Neuronal stem cell (in vitro differentiated cells): ENCODE measurements at regions not wholly inside any gene's neighbourhood (a gene's known extent, or its start where the extent isn't known, plus 50 kb on each side); places are given as distances from the start of the nearest gene placed in this dataset.
A peak's percentile ranks its signal among the peaks of the same experiment; 100 is the strongest.
"Not testable (repeated sequence)": the region's sequence is repeated elsewhere in the genome, so short reads cannot be mapped to it uniquely, and the experiment has no call there.

Experiments used
- DNase-seq: peaks from one replicate; pipeline ENCODE4 v3.0.0-alpha.2; 2013; ENCODE audit warnings: low spot score
- H2AFZ ChIP-seq: one replicate; pipeline ENCODE4 v1.6.1; 2013; ENCODE audit warnings: mild to moderate bottlenecking, low read length, inconsistent platforms
- H2AK5ac ChIP-seq: 2 replicates; pipeline ENCODE4 v1.6.1; 2013; ENCODE audit warnings: low read depth, mild to moderate bottlenecking, inconsistent platforms, low read length, moderate library complexity, mixed read lengths
- H2BK120ac ChIP-seq: 2 replicates; pipeline ENCODE4 v1.6.1; 2013; ENCODE audit warnings: low read depth, mild to moderate bottlenecking, inconsistent platforms, low read length, moderate library complexity, mixed read lengths
- H2BK12ac ChIP-seq: one replicate; pipeline ENCODE4 v1.6.1; 2013; ENCODE audit warnings: low read length, inconsistent platforms
- H2BK15ac ChIP-seq: 2 replicates; pipeline ENCODE4 v1.6.1; 2013; ENCODE audit warnings: mild to moderate bottlenecking, low read length, inconsistent platforms, mixed read lengths
- H2BK5ac ChIP-seq: one replicate; pipeline ENCODE4 v1.6.1; 2013; ENCODE audit warnings: inconsistent platforms, mild to moderate bottlenecking, low read length, moderate library complexity
- H3K14ac ChIP-seq: one replicate; pipeline ENCODE4 v1.6.1; 2013; ENCODE audit warnings: low read length, inconsistent platforms
- H3K18ac ChIP-seq: 2 replicates; pipeline ENCODE4 v1.6.1; 2013; ENCODE audit warnings: low read length, inconsistent platforms
- H3K23ac ChIP-seq: 2 replicates; pipeline ENCODE4 v1.6.1; 2013; ENCODE audit warnings: low read depth, mild to moderate bottlenecking, mixed read lengths, low read length, inconsistent platforms; ENCODE audit not compliant: poor library complexity
- H3K27ac ChIP-seq: replicated peaks from 3 replicates; pipeline ENCODE4 v1.5.1; 2013; ENCODE audit warnings: low read length, inconsistent platforms
- H3K27me3 ChIP-seq, 3 experiments: 2 replicates each; pipeline ENCODE4 v1.6.1; 2013; ENCODE audit warnings: low read length in 3 of 3, mild to moderate bottlenecking in 2 of 3, inconsistent platforms in 1 of 3, low read depth in 1 of 3, mixed read lengths in 1 of 3, moderate library complexity in 1 of 3; ENCODE audit not compliant: control insufficient read depth in 3 of 3, insufficient read depth in 3 of 3
- H3K36me3 ChIP-seq, 2 donors: replicated peaks in 1 of 2; 2 replicates each; pipeline ENCODE4 v1.6.1; 2013; ENCODE audit warnings: low read length in 2 of 2; ENCODE audit not compliant: control insufficient read depth in 2 of 2, insufficient read depth in 2 of 2
- H3K4ac ChIP-seq: 2 replicates; pipeline ENCODE4 v1.6.1; 2013; ENCODE audit warnings: inconsistent platforms, mild to moderate bottlenecking, low read length, moderate library complexity
- H3K4me1 ChIP-seq, 2 donors: 1 replicate in 1 of 2; 2 replicates in 1 of 2; pipeline ENCODE4 v1.6.1; 2013; ENCODE audit warnings: low read length in 2 of 2, low read depth in 1 of 2; ENCODE audit not compliant: control insufficient read depth in 2 of 2, insufficient read depth in 1 of 2
- H3K4me2 ChIP-seq: one replicate; pipeline ENCODE4 v1.6.1; 2013; ENCODE audit warnings: mild to moderate bottlenecking, low read length, inconsistent platforms; ENCODE audit not compliant: insufficient read depth, poor library complexity, severe bottlenecking
- H3K4me3 ChIP-seq, 2 donors: 2 replicates each; pipeline ENCODE4 v1.5.1; 2013; ENCODE audit warnings: low read length in 2 of 2, mild to moderate bottlenecking in 2 of 2, inconsistent platforms in 1 of 2, moderate library complexity in 1 of 2
- H3K79me1 ChIP-seq: one replicate; pipeline ENCODE4 v1.6.1; 2013; ENCODE audit warnings: low read depth, mild to moderate bottlenecking, inconsistent platforms, low read length, moderate library complexity
- H3K9ac ChIP-seq: one replicate; pipeline ENCODE4 v1.6.1; 2013; ENCODE audit warnings: mild to moderate bottlenecking, low read depth, low read length, inconsistent platforms; ENCODE audit not compliant: poor library complexity
- H3K9me3 ChIP-seq, 2 donors: replicated peaks in 1 of 2; 2 replicates each; pipeline versions ENCODE3 to v1.6.1; 2013; ENCODE audit warnings: low read length in 2 of 2, mild to moderate bottlenecking in 2 of 2, inconsistent platforms in 1 of 2, low read depth in 1 of 2, mixed read lengths in 1 of 2, moderate library complexity in 1 of 2; ENCODE audit not compliant: control insufficient read depth in 2 of 2, insufficient read depth in 1 of 2
- H4K8ac ChIP-seq: one replicate; pipeline ENCODE4 v1.6.1; 2013; ENCODE audit warnings: low read depth, mild to moderate bottlenecking, inconsistent platforms, low read length, moderate library complexity
- H4K91ac ChIP-seq: one replicate; pipeline ENCODE4 v1.6.1; 2013; ENCODE audit warnings: low read length, low read depth, mild to moderate bottlenecking, inconsistent platforms; ENCODE audit not compliant: poor library complexity
- WGBS, 2 donors: extraction: QIAGEN DNeasy Blood & Tissue Kit; methylation state at CpG; one replicate each; pipeline ENCODE4 v1.1.7; 2013; ENCODE audit warnings: missing lambda C conversion rate in 2 of 2, mixed read lengths in 1 of 2; ENCODE audit not compliant: insufficient read length in 2 of 2, insufficient replicate concordance in 1 of 2; ENCODE audit errors: extremely low coverage in 2 of 2; 5-methylcytosine and 5-hydroxymethylcytosine counted together

GRCh38 chr1:30100524-30100862 lies 622.9 kb downstream of the MATN1 start:
- Histone ChIP-seq H3K4me2 (no peak overlapping the region), H2AFZ (no peak overlapping the region), H3K27ac (no peak overlapping the region), H3K27me3 (no peaks in the 10 kb centered on the region), H3K9ac (no peak overlapping the region), H2BK12ac (no peak overlapping the region), H3K36me3 (no peaks in the 10 kb centered on the region), H3K79me1 (no peaks in the 10 kb centered on the region), H3K4me1 (no peaks in the 10 kb centered on the region), H3K4ac (no peak overlapping the region), H2BK5ac (no peak overlapping the region), H2BK120ac (no peak overlapping the region), H3K14ac (no peak overlapping the region), H4K8ac (no peak overlapping the region), H3K18ac (peak overlapping the region; percentile 59), H3K9me3 (no peaks in the 10 kb centered on the region), H4K91ac (no peak overlapping the region), H2AK5ac (peak overlapping the region; percentile 27), H2BK15ac (peak overlapping the region; percentile 64), H3K4me3 (no peak overlapping the region), H3K23ac (no peak overlapping the region)
- WGBS, 2 donors = no CpG with 5 or more reads among the region's 4 CpGs
- DNase-seq = no peak

GRCh38 chr1:30099587-30100523 lies 623.5 kb downstream of the MATN1 start:
- Histone ChIP-seq H3K4me2 (no peak overlapping the region), H2AFZ (no peak overlapping the region), H2BK15ac (peak overlapping the region; percentile 64), H3K18ac (peak overlapping the region; percentile 37), H3K14ac (no peak overlapping the region), H3K9me3 (no peaks in the 10 kb centered on the region), H3K79me1 (no peaks in the 10 kb centered on the region), H2BK5ac (no peak overlapping the region), H2AK5ac (peak overlapping the region; percentile 27), H3K23ac (no peak overlapping the region), H4K8ac (no peak overlapping the region), H3K27ac (no peak overlapping the region), H3K4me1 (no peaks in the 10 kb centered on the region), H3K27me3 (no peaks in the 10 kb centered on the region), H2BK120ac (no peak overlapping the region), H3K4me3 (no peak overlapping the region), H3K9ac (no peak overlapping the region), H2BK12ac (no peak overlapping the region), H4K91ac (no peak overlapping the region), H3K36me3 (no peaks in the 10 kb centered on the region), H3K4ac (no peak overlapping the region)
- no CpG with 5 or more reads among the region's 24 CpGs for WGBS, 2 donors
- DNase-seq = no peak

GRCh38 chr1:30097851-30098250 lies 625.5 kb downstream of the MATN1 start:
- H3K23ac ChIP-seq, H3K4me1 ChIP-seq, H3K14ac ChIP-seq, H2BK5ac ChIP-seq, H3K9ac ChIP-seq, H3K4me2 ChIP-seq, H3K18ac ChIP-seq, H3K9me3 ChIP-seq, H2BK12ac ChIP-seq, H3K4ac ChIP-seq, H3K36me3 ChIP-seq, H4K8ac ChIP-seq, H4K91ac ChIP-seq, H2AFZ ChIP-seq, H3K27ac ChIP-seq, H2BK15ac ChIP-seq, DNase-seq, H3K79me1 ChIP-seq, H3K27me3 ChIP-seq, H2BK120ac ChIP-seq, H2AK5ac ChIP-seq: not testable (repeated sequence)
- WGBS, 2 donors = no CpG with 5 or more reads among the region's 3 CpGs
- peak overlapping the region in 1 of 2 donors; percentile 52 for H3K4me3 ChIP-seq

GRCh38 chr1:30095451-30096025 lies 627.8 kb downstream of the MATN1 start:
- H3K4me1 ChIP-seq = no peaks in the 10 kb centered on the region
- no peak overlapping the region for H3K9ac ChIP-seq
- H3K14ac ChIP-seq = no peak overlapping the region
- H3K79me1 ChIP-seq = no peaks in the 10 kb centered on the region
- no peak overlapping the region for H4K91ac ChIP-seq
- no peak overlapping the region for H2AFZ ChIP-seq
- no peak overlapping the region for H3K27ac ChIP-seq
- no peak overlapping the region for H2BK120ac ChIP-seq
- no peaks in the 10 kb centered on the region for H3K9me3 ChIP-seq
- no peak overlapping the region for H3K4ac ChIP-seq
- H3K23ac ChIP-seq = peak overlapping the region; percentile 29
- H4K8ac ChIP-seq = no peak overlapping the region
- peak overlapping the region; percentile 20 for H3K18ac ChIP-seq
- H2BK5ac ChIP-seq = peak overlapping the region; percentile 45
- peak overlapping the region; percentile 36 for H2AK5ac ChIP-seq
- no peaks in the 10 kb centered on the region for H3K27me3 ChIP-seq
- WGBS, 2 donors = no CpG with 5 or more reads among the region's 9 CpGs
- no peak for DNase-seq
- H3K4me3 ChIP-seq = no peak overlapping the region
- H3K4me2 ChIP-seq = no peak overlapping the region
- no peak overlapping the region for H2BK12ac ChIP-seq
- no peak overlapping the region for H2BK15ac ChIP-seq
- H3K36me3 ChIP-seq = no peaks in the 10 kb centered on the region
